HepG2 (cell line): ENCODE measurements at regions not wholly inside any gene's neighbourhood (a gene's known extent, or its start where the extent isn't known, plus 50 kb on each side); places are given as distances from the start of the nearest gene placed in this dataset.

Experiments
- ATAC-seq: fragments of 200-7000 bp; cut with Tn5 transposase; 3 replicates; pipeline ENCODE4 v1.9.1; 2020; ENCODE audit warnings: mild to moderate bottlenecking, moderate library complexity
- BruUV-seq: library from RNA; stranded (reverse); fragments of 400-500 nt; replicated peaks from 2 replicates; lab custom pipeline; 2021; lab: Mats Ljungman, UMichigan
- CTCF ChIA-PET: fragments of 300-600 bp; formaldehyde crosslinking; extraction: SDS; loops from one replicate; lab custom pipeline; 2021; ENCODE audit warnings: low total read pairs, inconsistent platforms, low intra/inter-chr PET ratio; lab: Yijun Ruan, JAX
- POLR2A ChIA-PET: fragments of 350-600 bp; sonication (Branson Sonifier 250); formaldehyde crosslinking; loops from one replicate; lab custom pipeline; 2020; ENCODE audit warnings: antibody characterized with exemption, inconsistent platforms; lab: Yijun Ruan, JAX
- DNase-seq: peaks from one replicate; pipeline ENCODE4 v3.0.0-alpha.2; 2015; ENCODE audit warnings: low spot score
- FAIRE-seq: peaks from 3 replicates; lab custom pipeline; 2011; peaks lifted over from hg19 to GRCh38; lab: Jason Lieb, UNC
- H2AFZ ChIP-seq: one replicate; pipeline ENCODE4 v1.6.1; 2011; ENCODE audit warnings: low read length, inconsistent platforms
- H3K27ac ChIP-seq: fragments of 300-600 bp; 3 replicates; pipeline ENCODE4 v1.8.0; 2011; ENCODE audit warnings: mixed run types, mild to moderate bottlenecking, mixed read lengths, low read length, inconsistent platforms; ENCODE audit not compliant: insufficient read depth; ENCODE audit errors: extremely low read length
- H3K27me3 ChIP-seq, 2 experiments: fragments of 200-600 bp in 1 of 2; 2 replicates in 1 of 2; 3 replicates in 1 of 2; pipeline versions ENCODE4 v1.6.0 to v1.8.0; 2011; ENCODE audit warnings: low read length in 2 of 2, mild to moderate bottlenecking in 2 of 2, moderate library complexity in 2 of 2, inconsistent platforms in 1 of 2; ENCODE audit not compliant: insufficient read depth in 2 of 2, control insufficient read depth in 1 of 2
- H3K36me3 ChIP-seq, 2 experiments: fragments of 200-600 bp in 1 of 2; replicated peaks in 1 of 2; 2 replicates in 1 of 2; 3 replicates in 1 of 2; pipeline versions ENCODE4 v1.5.1 to v1.8.0; 2011; ENCODE audit warnings: low read length in 2 of 2, inconsistent platforms in 1 of 2; ENCODE audit not compliant: insufficient read depth in 2 of 2, control insufficient read depth in 1 of 2
- H3K4me1 ChIP-seq: 2 replicates; pipeline ENCODE4 v1.5.1; 2012; ENCODE audit warnings: low read length, inconsistent platforms; ENCODE audit not compliant: insufficient read depth
- H3K4me2 ChIP-seq: 2 replicates; pipeline ENCODE4 v1.6.0; 2011; ENCODE audit warnings: low read depth, low read length, inconsistent platforms
- H3K4me3 ChIP-seq, 3 experiments: fragments of 200-600 bp in 1 of 3; sonication (generic), shearing (Covaris generic) in 1 of 3; replicated peaks in 1 of 3; 2 replicates each; pipeline ENCODE4 v1.5.1; 2011 to 2016; ENCODE audit warnings: low read length in 3 of 3, inconsistent platforms in 2 of 3, low read depth in 2 of 3, mild to moderate bottlenecking in 2 of 3, control low read depth in 1 of 3, mixed read lengths in 1 of 3; ENCODE audit not compliant: insufficient read depth in 1 of 3
- H3K79me2 ChIP-seq: one replicate; pipeline ENCODE4 v1.6.1; 2011; ENCODE audit warnings: low read length, inconsistent platforms; ENCODE audit not compliant: insufficient read depth
- H3K9ac ChIP-seq: 2 replicates; pipeline ENCODE4 v1.6.0; 2011; ENCODE audit warnings: mild to moderate bottlenecking, low read depth, low read length, inconsistent platforms; ENCODE audit not compliant: insufficient read depth
- H3K9me3 ChIP-seq: 2 replicates; pipeline ENCODE4 v1.5.1; 2012; ENCODE audit warnings: mild to moderate bottlenecking, low read length
- H4K20me1 ChIP-seq: 2 replicates; pipeline ENCODE4 v1.6.0; 2011; ENCODE audit warnings: inconsistent platforms, mild to moderate bottlenecking, low read length, moderate library complexity; ENCODE audit not compliant: insufficient read depth
- BORCS8-MEF2B ChIP-seq: sonication (generic); formaldehyde crosslinking; IDR thresholded peaks from 2 replicates; pipeline ENCODE4 v1.8.0; 2022; ENCODE audit warnings: mild to moderate bottlenecking, missing genetic modification reagents
- GZF1 ChIP-seq: sonication (generic); formaldehyde crosslinking; IDR thresholded peaks from 2 replicates; pipeline ENCODE4 v1.5.1; 2020; ENCODE audit warnings: mild to moderate bottlenecking, missing genetic modification reagents
- MBNL3 ChIP-seq: fragments of 250-450 bp; sonication (Bioruptor Pico); conservative IDR thresholded peaks from 2 replicates; pipeline ENCODE4 v1.8.0; 2022; ENCODE audit warnings: mild to moderate bottlenecking, inconsistent platforms
- SIX1 ChIP-seq: sonication (generic); formaldehyde crosslinking; IDR thresholded peaks from 2 replicates; pipeline ENCODE4 v1.4.0; 2020; ENCODE audit warnings: missing genetic modification reagents, borderline replicate concordance
- ZNF501 ChIP-seq: sonication (generic); formaldehyde crosslinking; IDR thresholded peaks from 2 replicates; pipeline ENCODE4 v1.5.1; 2020; ENCODE audit warnings: mild to moderate bottlenecking, moderate library complexity, missing genetic modification reagents
- ZNF607 ChIP-seq: sonication (generic); formaldehyde crosslinking; IDR thresholded peaks from 2 replicates; pipeline ENCODE4 v1.5.1; 2020; ENCODE audit warnings: missing genetic modification reagents, mild to moderate bottlenecking, borderline replicate concordance
- ZNF766 ChIP-seq: sonication (generic); formaldehyde crosslinking; IDR thresholded peaks from 2 replicates; pipeline ENCODE4 v1.5.0; 2020; ENCODE audit warnings: missing genetic modification reagents, borderline replicate concordance
- WGBS: methylation state at CpG from one replicate; pipeline ENCODE4 v1.1.6; 2017; ENCODE audit warnings: low lambda C conversion rate; 5-methylcytosine and 5-hydroxymethylcytosine counted together
- in situ Hi-C: cut with HindIII; loops from 2 replicates; pipeline ENCODE4 v1.10.0; 2017; ENCODE audit warnings: low pct_unique_long_range_greater_than_20kb; ENCODE audit not compliant: extremely low pct_ligation_motif_present
- intact Hi-C: fragments of 100-400 bp; cut with micrococcal nuclease; formaldehyde crosslinking; loops from one replicate; pipeline ENCODE4 v1.10.0; 2022; ENCODE audit not compliant: unreplicated experiment
- TF ChIP-seq, protein P1 (sequence below): IDR thresholded peaks from 2 replicates; pipeline ENCODE4 v1.6.1; 2018; ENCODE audit warnings: missing genetic modification reagents, mild to moderate bottlenecking, missing compliant biosample characterization
- TF ChIP-seq, protein P2 (sequence below): sonication (generic); formaldehyde crosslinking; IDR thresholded peaks from 2 replicates; pipeline ENCODE4 v1.5.0; 2020; ENCODE audit warnings: mild to moderate bottlenecking, missing genetic modification reagents, borderline replicate concordance
- TF ChIP-seq, protein P3 (sequence below): IDR thresholded peaks from 2 replicates; pipeline ENCODE4 v1.6.1; 2016; ENCODE audit warnings: low read depth, borderline replicate concordance
- TF ChIP-seq, protein P4 (sequence below): sonication (generic); formaldehyde crosslinking; IDR thresholded peaks from 2 replicates; pipeline ENCODE4 v1.4.0; 2020; ENCODE audit warnings: missing genetic modification reagents
- TF ChIP-seq, protein P5 (sequence below): sonication (generic); formaldehyde crosslinking; IDR thresholded peaks from 2 replicates; pipeline ENCODE4 v1.5.0; 2020; ENCODE audit warnings: mild to moderate bottlenecking, missing genetic modification reagents
- TF ChIP-seq, protein P6 (sequence below): IDR thresholded peaks from 2 replicates; pipeline ENCODE4 v1.6.1; 2012; ENCODE audit warnings: inconsistent platforms
- TF ChIP-seq, protein P7 (sequence below): sonication (generic); formaldehyde crosslinking; IDR thresholded peaks from 2 replicates; pipeline ENCODE4 v1.8.1; 2023; ENCODE audit warnings: mild to moderate bottlenecking, moderate library complexity, missing genetic modification reagents

DNA sequence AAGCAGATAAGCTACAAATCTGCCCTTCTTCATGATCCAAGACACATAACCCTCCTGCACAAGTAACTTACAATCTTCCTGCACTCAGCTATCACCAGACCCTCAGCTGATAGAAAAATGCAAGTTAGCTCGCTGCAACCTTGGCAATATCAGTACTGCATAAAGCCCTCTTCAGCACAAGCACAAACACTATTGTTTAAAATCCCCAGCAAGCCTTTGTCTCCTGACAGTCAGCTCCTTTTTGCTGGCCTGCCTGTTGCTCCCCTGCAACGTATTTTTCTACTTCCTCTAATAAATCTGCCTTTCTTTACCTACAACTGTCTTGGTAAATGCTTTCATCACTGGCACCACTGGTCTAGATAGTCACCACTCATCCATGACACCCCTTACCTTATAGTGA, 59.8 kb downstream of the BAMBI start:
- DNase-seq (no peak), FAIRE-seq (no peak), ATAC-seq (no peak)
- WGBS, result 35% methylated on average over 2 of the region's 2 CpGs
- intact Hi-C loops (loop anchor here (5.0 to 10.0 kb wide), 2 partner anchors 52 to 255 kb away; no protein-coding TSS in a partner anchor), in situ Hi-C loops (no loop called here)
- H3K4me2 ChIP-seq, result no peak overlapping the region
- no peaks in the 10 kb centered on the region for H3K36me3 ChIP-seq
- CTCF ChIA-PET, result no interaction called here
- H3K4me3 ChIP-seq, result no peak overlapping the region
- POLR2A ChIA-PET, result no interaction called here
- no peak overlapping the region for H2AFZ ChIP-seq
- peaks cover 26% of the 10 kb centered on the region for H3K4me1 ChIP-seq
- no peaks in the 10 kb centered on the region; a peak in 1 of 5 replicates for H3K27me3 ChIP-seq
- H4K20me1 ChIP-seq, result no peaks in the 10 kb centered on the region
- no peak overlapping the region for H3K9ac ChIP-seq
- H3K79me2 ChIP-seq, result no peaks in the 10 kb centered on the region
- peaks cover 5% of the 10 kb centered on the region; the same call in 1 of the 2 replicates for H3K9me3 ChIP-seq
- no TSS peak for BruUV-seq
- no peak overlapping the region for H3K27ac ChIP-seq
- no peak for TF ChIP-seq BORCS8-MEF2B
- no peak for TF ChIP-seq MBNL3 (CRISPR knock-in tag)
- TF ChIP-seq, protein P1, sequence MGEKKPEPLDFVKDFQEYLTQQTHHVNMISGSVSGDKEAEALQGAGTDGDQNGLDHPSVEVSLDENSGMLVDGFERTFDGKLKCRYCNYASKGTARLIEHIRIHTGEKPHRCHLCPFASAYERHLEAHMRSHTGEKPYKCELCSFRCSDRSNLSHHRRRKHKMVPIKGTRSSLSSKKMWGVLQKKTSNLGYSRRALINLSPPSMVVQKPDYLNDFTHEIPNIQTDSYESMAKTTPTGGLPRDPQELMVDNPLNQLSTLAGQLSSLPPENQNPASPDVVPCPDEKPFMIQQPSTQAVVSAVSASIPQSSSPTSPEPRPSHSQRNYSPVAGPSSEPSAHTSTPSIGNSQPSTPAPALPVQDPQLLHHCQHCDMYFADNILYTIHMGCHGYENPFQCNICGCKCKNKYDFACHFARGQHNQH (CRISPR knock-in tag), result no peak
- TF ChIP-seq, protein P2, sequence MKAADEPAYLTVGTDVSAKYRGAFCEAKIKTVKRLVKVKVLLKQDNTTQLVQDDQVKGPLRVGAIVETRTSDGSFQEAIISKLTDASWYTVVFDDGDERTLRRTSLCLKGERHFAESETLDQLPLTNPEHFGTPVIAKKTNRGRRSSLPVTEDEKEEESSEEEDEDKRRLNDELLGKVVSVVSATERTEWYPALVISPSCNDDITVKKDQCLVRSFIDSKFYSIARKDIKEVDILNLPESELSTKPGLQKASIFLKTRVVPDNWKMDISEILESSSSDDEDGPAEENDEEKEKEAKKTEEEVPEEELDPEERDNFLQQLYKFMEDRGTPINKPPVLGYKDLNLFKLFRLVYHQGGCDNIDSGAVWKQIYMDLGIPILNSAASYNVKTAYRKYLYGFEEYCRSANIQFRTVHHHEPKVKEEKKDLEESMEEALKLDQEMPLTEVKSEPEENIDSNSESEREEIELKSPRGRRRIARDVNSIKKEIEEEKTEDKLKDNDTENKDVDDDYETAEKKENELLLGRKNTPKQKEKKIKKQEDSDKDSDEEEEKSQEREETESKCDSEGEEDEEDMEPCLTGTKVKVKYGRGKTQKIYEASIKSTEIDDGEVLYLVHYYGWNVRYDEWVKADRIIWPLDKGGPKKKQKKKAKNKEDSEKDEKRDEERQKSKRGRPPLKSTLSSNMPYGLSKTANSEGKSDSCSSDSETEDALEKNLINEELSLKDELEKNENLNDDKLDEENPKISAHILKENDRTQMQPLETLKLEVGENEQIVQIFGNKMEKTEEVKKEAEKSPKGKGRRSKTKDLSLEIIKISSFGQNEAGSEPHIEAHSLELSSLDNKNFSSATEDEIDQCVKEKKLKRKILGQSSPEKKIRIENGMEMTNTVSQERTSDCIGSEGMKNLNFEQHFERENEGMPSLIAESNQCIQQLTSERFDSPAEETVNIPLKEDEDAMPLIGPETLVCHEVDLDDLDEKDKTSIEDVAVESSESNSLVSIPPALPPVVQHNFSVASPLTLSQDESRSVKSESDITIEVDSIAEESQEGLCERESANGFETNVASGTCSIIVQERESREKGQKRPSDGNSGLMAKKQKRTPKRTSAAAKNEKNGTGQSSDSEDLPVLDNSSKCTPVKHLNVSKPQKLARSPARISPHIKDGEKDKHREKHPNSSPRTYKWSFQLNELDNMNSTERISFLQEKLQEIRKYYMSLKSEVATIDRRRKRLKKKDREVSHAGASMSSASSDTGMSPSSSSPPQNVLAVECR, result no peak
- TF ChIP-seq ZNF766 (CRISPR knock-in tag), result no peak
- TF ChIP-seq SIX1 (CRISPR knock-in tag), result no peak
- TF ChIP-seq, protein P3, sequence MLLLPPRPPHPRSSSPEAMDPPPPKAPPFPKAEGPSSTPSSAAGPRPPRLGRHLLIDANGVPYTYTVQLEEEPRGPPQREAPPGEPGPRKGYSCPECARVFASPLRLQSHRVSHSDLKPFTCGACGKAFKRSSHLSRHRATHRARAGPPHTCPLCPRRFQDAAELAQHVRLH (CRISPR knock-in tag), result no peak
- TF ChIP-seq, protein P4, sequence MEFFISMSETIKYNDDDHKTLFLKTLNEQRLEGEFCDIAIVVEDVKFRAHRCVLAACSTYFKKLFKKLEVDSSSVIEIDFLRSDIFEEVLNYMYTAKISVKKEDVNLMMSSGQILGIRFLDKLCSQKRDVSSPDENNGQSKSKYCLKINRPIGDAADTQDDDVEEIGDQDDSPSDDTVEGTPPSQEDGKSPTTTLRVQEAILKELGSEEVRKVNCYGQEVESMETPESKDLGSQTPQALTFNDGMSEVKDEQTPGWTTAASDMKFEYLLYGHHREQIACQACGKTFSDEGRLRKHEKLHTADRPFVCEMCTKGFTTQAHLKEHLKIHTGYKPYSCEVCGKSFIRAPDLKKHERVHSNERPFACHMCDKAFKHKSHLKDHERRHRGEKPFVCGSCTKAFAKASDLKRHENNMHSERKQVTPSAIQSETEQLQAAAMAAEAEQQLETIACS, result no peak
- no peak for TF ChIP-seq ZNF607 (CRISPR knock-in tag)
- TF ChIP-seq, protein P5, sequence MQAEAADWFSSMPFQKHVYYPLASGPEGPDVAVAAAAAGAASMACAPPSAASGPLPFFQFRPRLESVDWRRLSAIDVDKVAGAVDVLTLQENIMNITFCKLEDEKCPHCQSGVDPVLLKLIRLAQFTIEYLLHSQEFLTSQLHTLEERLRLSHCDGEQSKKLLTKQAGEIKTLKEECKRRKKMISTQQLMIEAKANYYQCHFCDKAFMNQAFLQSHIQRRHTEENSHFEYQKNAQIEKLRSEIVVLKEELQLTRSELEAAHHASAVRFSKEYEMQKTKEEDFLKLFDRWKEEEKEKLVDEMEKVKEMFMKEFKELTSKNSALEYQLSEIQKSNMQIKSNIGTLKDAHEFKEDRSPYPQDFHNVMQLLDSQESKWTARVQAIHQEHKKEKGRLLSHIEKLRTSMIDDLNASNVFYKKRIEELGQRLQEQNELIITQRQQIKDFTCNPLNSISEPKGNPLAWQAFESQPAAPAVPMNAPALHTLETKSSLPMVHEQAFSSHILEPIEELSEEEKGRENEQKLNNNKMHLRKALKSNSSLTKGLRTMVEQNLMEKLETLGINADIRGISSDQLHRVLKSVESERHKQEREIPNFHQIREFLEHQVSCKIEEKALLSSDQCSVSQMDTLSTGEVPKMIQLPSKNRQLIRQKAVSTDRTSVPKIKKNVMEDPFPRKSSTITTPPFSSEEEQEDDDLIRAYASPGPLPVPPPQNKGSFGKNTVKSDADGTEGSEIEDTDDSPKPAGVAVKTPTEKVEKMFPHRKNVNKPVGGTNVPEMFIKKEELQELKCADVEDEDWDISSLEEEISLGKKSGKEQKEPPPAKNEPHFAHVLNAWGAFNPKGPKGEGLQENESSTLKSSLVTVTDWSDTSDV (CRISPR knock-in tag), result no peak
- TF ChIP-seq, protein P6, sequence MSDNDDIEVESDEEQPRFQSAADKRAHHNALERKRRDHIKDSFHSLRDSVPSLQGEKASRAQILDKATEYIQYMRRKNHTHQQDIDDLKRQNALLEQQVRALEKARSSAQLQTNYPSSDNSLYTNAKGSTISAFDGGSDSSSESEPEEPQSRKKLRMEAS, result no peak
- TF ChIP-seq, protein P7, sequence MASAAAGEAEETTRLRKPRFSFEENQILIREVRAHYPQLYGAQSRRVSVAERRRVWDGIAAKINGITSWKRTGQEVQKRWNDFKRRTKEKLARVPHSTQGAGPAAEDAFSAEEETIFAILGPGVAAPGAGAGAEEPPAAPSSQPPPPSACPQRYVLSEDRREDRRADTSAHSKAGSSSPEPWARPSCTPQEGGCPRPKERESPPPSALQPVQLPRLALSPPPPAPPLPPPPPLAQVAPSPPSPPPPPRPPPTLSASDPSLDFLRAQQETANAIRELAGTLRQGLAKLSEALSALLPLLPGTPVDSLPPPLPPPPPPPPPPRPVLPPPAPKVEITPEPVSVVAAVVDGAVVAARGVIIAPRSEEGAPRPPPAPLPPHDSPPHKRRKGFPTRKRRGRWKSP (CRISPR knock-in tag), result no peak
- no peak for TF ChIP-seq ZNF501
- TF ChIP-seq GZF1 (CRISPR knock-in tag), result no peak
